NCI-H1048 (cell line): ENCODE measurements at regions not wholly inside any gene's neighbourhood (a gene's known extent, or its start where the extent isn't known, plus 50 kb on each side); places are given as distances from the start of the nearest gene placed in this dataset.

Source experiments
- DNase-seq: peaks from one replicate; lab custom pipeline; 2025; lab: John Stamatoyannopoulos, UW

DNA sequence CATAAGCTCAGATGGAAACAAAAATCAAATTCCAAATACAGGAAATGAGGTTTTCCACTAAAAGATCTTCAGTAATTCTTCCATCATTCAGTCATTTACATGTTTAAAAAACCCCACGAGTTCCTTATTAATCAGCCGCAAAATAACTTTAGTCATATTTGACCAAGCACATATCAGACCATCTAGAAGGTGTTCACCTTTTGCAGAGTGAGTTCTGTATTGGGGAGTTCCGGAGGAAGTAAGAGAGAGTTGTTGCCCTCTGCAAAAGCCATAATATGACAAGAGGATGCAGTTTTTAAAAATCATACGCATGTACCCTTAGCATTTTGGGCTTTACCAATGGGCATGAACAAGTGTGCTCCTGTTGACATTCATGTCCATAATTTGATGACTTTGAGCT lies 61.6 kb downstream of the CCR1 start:
- no peak for DNase-seq

DNA sequence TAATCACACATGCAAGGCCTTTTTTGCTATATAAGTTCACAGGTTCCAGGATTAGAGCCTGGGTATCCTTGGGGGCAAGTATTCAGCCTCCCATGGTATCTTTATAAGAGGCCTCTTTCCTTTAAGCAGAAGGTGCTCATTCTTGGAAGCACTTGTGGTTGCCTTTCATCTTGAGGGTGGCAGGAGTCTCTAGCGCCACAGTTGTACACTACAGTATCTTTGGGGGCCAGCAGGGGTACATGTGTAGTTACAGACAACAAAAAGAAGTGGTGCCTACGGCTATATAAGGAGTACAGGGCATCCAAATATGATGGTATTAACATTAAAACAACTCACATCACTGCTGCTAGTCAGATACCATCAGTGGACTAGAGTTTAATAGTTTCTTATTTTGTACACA lies 62.1 kb downstream of the CCR1 start:
- no peak for DNase-seq

DNA sequence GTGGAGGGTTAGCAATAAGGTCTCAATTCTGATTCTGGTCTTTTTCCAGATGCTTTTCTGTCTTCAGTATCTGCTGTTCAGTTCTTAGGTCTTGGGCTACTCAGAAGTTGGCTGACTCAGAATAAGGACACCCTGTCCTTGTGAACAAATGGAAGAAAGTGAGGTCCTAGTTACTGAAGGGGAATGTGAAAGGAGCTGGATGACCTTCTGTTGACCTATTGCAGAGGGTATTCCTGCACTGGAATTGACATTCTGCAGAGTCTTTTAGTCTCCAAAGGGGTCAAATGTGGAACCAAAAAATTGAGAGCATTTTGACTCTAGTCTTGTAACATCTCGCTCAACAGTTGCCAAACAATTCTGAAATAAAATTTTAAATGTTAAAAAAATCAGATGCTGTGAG lies 63.0 kb downstream of the CCR1 start:
- no peak for DNase-seq

DNA sequence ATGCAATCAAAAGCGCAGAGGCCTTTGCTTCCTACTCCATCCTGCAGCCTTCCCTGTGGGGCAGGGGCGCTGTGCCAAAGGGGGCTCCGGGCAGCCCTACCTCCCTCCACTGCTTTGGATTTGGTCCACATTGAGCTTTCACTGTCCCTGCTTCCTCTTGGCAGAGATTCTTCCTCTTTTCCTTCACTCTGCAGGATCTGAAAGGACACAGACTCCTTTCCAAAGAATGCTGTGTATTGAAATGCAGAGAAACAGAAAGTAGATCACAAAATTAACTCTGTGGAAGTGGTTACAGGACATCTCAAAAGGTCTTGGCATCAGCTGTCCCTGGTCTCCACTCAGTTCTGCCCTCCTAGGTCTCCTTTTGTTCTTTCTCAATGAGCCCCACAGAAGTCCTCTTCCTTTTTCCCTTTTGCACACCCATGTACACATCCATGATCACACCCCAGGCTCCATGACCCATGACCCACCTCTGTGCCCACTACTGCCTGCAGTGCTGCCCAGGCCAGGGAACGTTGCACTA lies 64.1 kb downstream of the CCR1 start:
- DNase-seq = no peak

GRCh38 chr3:46141813-46142212 lies 66.3 kb downstream of the CCR1 start:
- DNase-seq = no peak

DNA sequence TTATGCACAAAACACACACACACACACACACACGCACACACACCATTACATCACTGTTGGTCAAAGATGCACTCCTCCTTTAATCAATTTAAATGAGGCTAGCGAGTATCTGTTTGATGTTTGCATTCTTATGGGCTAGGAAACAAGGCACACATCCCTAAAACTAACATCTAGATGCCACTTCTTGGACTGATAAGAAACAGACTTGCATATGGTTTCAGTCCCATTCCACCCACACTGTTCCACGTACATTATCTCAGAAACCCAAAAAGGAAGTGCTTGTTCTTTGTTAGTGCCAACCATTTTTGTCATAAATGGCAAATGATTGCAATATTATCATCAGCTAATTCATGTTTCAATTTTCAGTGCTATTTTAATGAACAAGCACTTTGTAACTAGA lies 69.5 kb downstream of the CCR1 start:
- DNase-seq = no peak

- DNase-seq = no peak
Measured at GRCh38 chr3:46135475-46135874, 72.6 kb downstream of the CCR1 start.

GRCh38 chr3:46133285-46133684 lies 74.8 kb downstream of the CCR1 start:
- DNase-seq = no peak

- DNase-seq = no peak
Measured at GRCh38 chr3:46132565-46132964, 75.5 kb downstream of the CCR1 start.

DNA sequence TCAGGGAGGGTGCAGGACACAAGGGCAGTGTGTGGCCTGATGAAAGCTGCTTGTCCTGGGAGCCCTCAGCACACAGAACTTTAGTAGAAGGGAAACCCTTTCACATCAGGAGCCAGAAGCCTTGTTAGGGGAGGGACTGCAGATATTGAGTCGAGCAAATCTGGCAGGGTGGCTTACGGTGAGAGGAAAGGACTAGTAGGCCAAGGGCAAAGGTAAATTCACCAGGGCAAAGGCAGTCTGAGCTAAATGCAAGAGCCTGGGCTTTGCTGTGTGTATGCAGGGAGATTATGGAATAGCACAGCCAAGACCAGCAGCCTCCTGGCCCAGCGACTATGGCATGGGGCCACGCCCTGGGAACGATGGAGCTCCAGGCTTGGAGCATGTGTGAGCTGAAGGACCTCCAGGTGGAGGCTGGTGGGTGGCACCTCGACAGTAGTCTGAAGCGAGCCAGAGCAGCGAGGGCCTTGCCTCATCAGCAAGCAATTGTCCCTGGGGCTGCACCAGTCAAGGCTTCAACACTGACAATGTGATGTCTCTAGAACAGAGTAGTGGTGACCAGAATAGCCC lies 76.1 kb downstream of the CCR1 start:
- no peak for DNase-seq

- DNase-seq = no peak
Measured at GRCh38 chr3:46130631-46131310, 77.3 kb downstream of the CCR1 start.

DNA sequence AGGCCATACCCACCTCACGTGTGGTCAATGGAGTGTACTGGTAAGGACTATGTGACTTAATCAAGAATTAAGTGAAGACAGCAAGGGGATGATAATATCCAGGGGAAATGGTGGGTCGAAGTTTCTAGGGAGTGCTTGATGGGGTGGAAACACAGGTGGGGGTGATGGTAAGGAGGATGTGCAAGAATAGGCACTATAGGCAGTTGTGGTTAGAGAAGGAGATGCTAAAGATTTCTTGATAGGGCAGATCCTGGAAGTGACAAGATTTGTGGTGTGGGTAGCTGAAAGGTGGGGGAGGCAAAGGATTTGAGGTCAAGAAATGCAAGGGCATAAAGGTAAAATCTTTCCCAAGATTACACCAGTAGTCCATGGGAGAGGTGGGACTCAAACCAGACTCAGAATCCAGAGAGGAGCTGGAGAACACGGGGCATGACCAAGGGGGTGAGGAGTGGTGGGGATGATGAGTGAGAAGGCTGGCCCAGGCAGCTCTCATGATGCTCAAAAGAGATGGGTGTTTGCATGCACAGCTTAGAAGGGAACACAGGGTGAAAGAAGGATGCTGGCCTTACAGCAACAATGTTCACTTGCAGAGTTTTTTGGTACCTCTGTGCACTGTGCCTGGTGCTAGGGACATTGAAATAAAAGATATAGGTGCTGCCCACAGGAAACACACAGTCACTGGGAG lies 78.4 kb downstream of the CCR1 start:
- no peak for DNase-seq

- no peak for DNase-seq
Measured at GRCh38 chr3:46127503-46127902, 80.6 kb downstream of the CCR1 start.

DNA sequence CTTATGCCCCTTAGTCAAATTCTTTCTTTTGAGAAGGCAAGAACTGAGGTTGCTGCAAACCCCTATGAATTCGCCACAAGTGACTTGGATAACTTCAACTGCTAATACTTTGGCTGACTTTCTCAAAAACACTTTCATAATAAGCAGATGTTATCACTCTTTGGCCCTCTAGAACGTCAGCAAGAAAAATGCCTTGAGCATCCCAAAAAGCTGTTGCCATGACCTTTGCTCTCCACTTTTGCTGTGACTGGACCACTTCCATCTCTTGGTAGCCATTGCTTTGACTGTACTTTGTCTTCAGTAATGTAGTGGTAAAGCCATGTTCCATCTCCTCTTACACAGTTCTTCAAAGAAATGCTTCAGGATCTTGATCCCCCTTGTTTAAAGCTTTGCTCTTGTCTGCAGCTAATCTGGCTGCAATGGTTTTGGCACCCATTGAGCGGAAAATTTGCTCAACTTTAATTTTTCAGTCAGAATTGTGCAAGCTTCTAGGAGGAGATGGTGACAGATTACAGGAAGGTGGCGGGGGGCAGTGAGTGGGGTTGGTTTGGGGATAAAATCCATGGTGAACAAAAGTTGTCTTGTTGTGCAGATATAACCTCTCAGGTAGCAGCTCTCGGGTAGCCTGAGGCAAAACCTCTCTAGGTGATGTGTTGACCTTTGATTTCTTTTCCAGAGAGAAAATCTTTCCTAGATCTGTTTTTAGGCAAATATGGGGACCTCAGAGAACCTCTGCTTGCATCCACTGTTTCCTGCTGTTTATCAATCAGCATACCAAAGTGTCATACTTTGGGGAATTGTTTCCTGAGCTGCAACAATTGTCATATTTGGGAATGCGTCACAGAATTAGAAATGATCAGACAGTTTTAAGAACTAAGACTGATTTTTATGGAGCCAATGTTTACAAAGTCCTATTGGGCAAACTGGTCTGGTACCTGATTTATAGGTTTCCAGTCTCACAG lies 83.6 kb downstream of the CCR1 start:
- DNase-seq = no peak

DNA sequence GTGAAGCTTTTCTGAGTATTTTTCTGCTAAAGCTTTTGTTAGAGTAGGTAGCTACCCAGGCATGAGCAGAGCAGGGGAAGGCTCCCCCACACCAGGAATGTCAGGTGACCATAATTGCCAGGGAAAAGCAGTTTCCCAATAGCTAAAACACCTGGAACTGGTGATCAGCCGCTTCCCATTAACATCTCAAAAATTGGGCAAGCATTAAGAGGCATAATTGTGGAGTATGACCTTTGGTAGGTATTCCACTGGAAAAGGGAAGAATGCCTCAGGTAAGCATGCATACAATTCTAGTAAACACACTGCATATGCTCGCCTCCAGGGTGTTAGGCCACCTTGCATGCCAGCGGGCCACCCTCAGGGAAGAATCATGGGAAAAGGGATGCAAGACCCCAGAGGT lies 84.5 kb downstream of the CCR1 start:
- no peak for DNase-seq

DNA sequence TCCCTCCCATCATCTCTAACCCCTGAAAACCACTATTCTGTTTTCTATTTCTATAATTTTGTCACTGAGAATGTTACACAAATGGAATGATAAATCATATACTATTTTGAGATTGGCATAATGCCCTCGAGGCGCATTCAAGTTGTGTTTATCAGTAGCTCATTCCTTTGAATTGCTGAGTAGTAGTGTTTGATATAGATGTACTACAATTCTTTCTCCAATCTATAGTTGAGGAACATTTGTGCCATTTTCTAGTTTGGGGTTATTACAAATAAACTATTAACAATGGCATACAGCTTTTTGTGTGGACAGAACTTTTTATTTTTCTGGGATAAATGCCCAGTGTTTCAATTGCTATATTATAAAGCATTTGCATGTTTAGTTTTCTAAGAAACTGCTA lies 86.0 kb downstream of the CCR1 start:
- DNase-seq = no peak

- DNase-seq = no peak
Measured at GRCh38 chr3:46120983-46121382, 87.1 kb downstream of the CCR1 start.

GRCh38 chr3:46119709-46120498 lies 88.2 kb downstream of the CCR1 start:
- no peak for DNase-seq

DNA sequence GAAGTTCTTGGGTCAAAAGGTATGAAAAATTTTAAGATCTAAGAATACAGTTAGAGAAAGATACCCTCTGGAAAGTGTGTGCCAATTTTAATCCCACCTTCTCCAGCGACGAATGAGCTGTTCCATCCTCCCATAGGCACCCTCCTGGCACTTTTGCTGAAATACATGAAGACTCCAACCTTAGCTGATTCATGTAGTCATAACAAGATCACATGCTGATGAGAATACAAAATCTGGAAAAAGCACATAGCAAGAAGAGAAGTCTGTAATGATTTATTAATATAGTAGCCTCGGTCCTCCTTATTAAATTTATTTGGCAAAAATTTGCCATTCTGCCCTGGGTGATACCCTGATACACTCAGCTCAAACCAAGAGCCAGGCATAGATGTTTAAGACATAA lies 88.9 kb downstream of the CCR1 start:
- no peak for DNase-seq

- DNase-seq = no peak
Measured at GRCh38 chr3:46116996-46117395, 89.7 kb upstream of the XCR1 start.

- peak; percentile 2 for DNase-seq
Measured at GRCh38 chr3:46114323-46114988, 87.2 kb upstream of the XCR1 start.
